Lower leg skin (tissue), 3 donors: ENCODE measurements at regions not wholly inside any gene's neighbourhood (a gene's known extent, or its start where the extent isn't known, plus 50 kb on each side); places are given as distances from the start of the nearest gene placed in this dataset.

Experiments
- CTCF ChIP-seq, 3 donors: fragments of 450-650 bp; IDR thresholded peaks; one replicate each; pipeline ENCODE4 v1.5.1; 2016; ENCODE audit warnings: antibody characterized with exemption in 3 of 3, mild to moderate bottlenecking in 3 of 3, moderate library complexity in 2 of 3
- POLR2A ChIP-seq, 2 donors: fragments of 450-650 bp; IDR thresholded peaks; one replicate each; pipeline ENCODE4 v1.6.1; 2016 to 2017; ENCODE audit warnings: antibody characterized with exemption in 2 of 2, mild to moderate bottlenecking in 1 of 2, moderate library complexity in 1 of 2

DNA sequence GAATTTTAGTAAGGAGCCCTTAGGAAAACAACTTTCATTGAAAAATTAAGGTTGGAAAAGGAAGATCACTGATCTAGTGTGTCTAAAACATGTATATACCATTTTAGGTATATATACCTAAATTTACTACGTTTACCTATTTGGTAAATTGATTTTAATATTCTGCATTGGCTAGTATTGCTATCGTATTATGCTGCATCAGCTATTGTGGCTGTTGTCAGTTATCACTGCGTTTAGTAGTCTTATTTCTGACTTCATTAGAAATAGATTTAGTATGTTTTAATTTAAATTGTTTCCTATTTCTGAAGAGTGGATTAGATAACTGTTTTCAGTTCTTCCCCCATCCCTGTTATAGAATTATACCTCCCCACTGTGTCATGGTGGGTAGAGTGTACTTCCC is 101.7 kb upstream of the ARG1 start:
- TF ChIP-seq CTCF (IDR thresholded peaks at IDR 0.05) (no peak), POLR2A (IDR thresholded peaks at IDR 0.05) (no peak)
